ENCODE measurements at regions not wholly inside any gene's neighbourhood (a gene's known extent, or its start where the extent isn't known, plus 50 kb on each side); places are given as distances from the start of the nearest gene placed in this dataset.

DNA sequence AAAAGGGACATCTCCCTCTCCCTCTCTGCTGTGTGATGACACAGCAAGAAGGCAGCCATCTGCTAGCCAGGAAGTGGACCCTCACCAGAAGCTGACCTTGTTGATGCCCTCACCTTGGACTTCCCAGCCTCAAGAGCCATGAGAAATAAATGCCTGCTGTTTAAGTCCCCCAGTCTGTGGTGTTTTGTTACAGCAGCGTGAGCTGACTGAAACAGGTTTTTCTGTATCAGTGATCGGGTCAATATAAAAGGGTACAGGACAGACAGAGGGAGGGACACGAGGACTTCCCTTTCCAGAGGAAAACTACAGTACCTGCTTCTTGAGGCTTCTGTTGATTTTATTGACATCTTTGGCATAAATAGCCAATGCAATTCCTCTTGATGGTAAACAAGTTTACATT lies 510.3 kb upstream of the CHAC2 start:
- ChIA-PET POLR2A (no interaction called here), CTCF (interaction anchor here (0.7 kb wide), 1 partner anchor 260 kb away, joined by 3 read pairs; no protein-coding TSS in a partner anchor)
- Mint-ChIP-seq H3K27ac (ENCODE audit: low read depth, unreplicated experiment) (no peak overlapping the region), H3K4me1 (ENCODE audit: insufficient read depth, unreplicated experiment) (no peaks in the 10 kb centered on the region), H3K4me3 (ENCODE audit: unreplicated experiment) (no peak overlapping the region), H3K36me3 (ENCODE audit: insufficient read depth, unreplicated experiment) (no peaks in the 10 kb centered on the region), H3K27me3 (ENCODE audit: insufficient read depth, unreplicated experiment) (no peaks in the 10 kb centered on the region), H3K9me3 (ENCODE audit: unreplicated experiment) (no peaks in the 10 kb centered on the region)
- TF ChIP-seq, protein P1, sequence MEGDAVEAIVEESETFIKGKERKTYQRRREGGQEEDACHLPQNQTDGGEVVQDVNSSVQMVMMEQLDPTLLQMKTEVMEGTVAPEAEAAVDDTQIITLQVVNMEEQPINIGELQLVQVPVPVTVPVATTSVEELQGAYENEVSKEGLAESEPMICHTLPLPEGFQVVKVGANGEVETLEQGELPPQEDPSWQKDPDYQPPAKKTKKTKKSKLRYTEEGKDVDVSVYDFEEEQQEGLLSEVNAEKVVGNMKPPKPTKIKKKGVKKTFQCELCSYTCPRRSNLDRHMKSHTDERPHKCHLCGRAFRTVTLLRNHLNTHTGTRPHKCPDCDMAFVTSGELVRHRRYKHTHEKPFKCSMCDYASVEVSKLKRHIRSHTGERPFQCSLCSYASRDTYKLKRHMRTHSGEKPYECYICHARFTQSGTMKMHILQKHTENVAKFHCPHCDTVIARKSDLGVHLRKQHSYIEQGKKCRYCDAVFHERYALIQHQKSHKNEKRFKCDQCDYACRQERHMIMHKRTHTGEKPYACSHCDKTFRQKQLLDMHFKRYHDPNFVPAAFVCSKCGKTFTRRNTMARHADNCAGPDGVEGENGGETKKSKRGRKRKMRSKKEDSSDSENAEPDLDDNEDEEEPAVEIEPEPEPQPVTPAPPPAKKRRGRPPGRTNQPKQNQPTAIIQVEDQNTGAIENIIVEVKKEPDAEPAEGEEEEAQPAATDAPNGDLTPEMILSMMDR (IDR thresholded peaks at IDR 0.05; ENCODE audit: unreplicated experiment), result no peak
- DNase-seq (ENCODE audit: unreplicated experiment), result no peak
- intact Hi-C loops (cut with micrococcal nuclease), result no loop called here
- BruUV-seq (replicated peaks), result no TSS peak

DNA sequence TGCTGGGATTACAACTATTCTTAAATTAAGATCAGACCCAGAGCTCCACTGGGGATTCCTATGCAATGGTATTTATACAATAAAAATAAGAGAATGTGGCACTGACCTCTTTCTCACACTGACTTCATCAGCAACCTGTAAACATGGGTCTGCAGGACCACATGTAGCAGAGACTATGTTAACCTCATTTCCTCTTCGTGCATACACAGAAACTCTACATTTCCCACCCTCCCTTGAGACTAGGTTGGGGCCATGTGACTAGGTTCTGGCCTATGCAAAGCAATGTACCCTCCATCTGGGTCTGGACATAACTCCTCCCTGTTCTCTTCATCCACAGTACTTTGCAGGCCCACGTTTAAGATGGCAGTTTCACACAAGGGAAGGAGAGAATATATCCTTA lies 514.4 kb upstream of the CHAC2 start:
- intact Hi-C loops (cut with micrococcal nuclease), result no loop called here
- no peaks in the 10 kb centered on the region for H3K36me3 Mint-ChIP-seq (ENCODE audit: insufficient read depth, unreplicated experiment)
- TF ChIP-seq, protein P1 (IDR thresholded peaks at IDR 0.05; ENCODE audit: unreplicated experiment), result no peak
- no peak overlapping the region for H3K27ac Mint-ChIP-seq (ENCODE audit: low read depth, unreplicated experiment)
- no peaks in the 10 kb centered on the region for H3K4me1 Mint-ChIP-seq (ENCODE audit: insufficient read depth, unreplicated experiment)
- no TSS peak for BruUV-seq (replicated peaks)
- H3K4me3 Mint-ChIP-seq (ENCODE audit: unreplicated experiment), result no peak overlapping the region
- ChIA-PET POLR2A (interaction anchor here (0.5 to 1.2 kb wide), 2 partner anchors 12 to 908 kb away, joined by 3 to 5 read pairs; no protein-coding TSS in a partner anchor), CTCF (interaction anchor here (0.7 to 0.9 kb wide), 3 partner anchors 51 to 237 kb away, joined by 3 read pairs; no protein-coding TSS in a partner anchor)
- no peak for DNase-seq (ENCODE audit: unreplicated experiment)
- no peaks in the 10 kb centered on the region for H3K9me3 Mint-ChIP-seq (ENCODE audit: unreplicated experiment)
- no peaks in the 10 kb centered on the region for H3K27me3 Mint-ChIP-seq (ENCODE audit: insufficient read depth, unreplicated experiment)

DNA sequence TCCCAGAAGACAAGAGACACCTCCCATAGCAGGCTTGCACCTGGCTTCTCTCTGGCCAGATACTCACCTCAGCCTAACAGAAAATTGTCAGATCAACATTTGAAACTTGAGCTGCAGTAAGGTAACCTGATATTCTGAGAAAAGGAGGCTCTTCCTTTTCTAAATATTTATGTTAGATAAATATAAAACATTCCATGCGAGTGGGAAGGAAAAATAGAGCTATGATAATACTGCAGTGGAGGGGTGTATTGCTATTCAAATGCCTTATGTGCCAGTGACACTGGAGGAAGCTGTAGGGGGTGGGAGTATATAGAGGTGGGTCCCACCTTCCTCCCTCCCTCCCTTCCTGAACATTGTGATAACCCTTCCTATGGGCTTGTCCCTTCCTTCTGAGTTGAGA lies 515.5 kb upstream of the CHAC2 start:
- H3K27me3 Mint-ChIP-seq (ENCODE audit: insufficient read depth, unreplicated experiment), result no peaks in the 10 kb centered on the region
- H3K36me3 Mint-ChIP-seq (ENCODE audit: insufficient read depth, unreplicated experiment), result no peaks in the 10 kb centered on the region
- no peak overlapping the region for H3K4me3 Mint-ChIP-seq (ENCODE audit: unreplicated experiment)
- no TSS peak for BruUV-seq (replicated peaks)
- TF ChIP-seq, protein P1 (IDR thresholded peaks at IDR 0.05; ENCODE audit: unreplicated experiment), result no peak
- H3K4me1 Mint-ChIP-seq (ENCODE audit: insufficient read depth, unreplicated experiment), result no peaks in the 10 kb centered on the region
- ChIA-PET CTCF (interaction anchor here (0.7 kb wide), 1 partner anchor 27 kb away, joined by 3 read pairs; no protein-coding TSS in a partner anchor), POLR2A (no interaction called here)
- intact Hi-C loops (cut with micrococcal nuclease), result no loop called here
- no peaks in the 10 kb centered on the region for H3K9me3 Mint-ChIP-seq (ENCODE audit: unreplicated experiment)
- H3K27ac Mint-ChIP-seq (ENCODE audit: low read depth, unreplicated experiment), result no peak overlapping the region
- no peak for DNase-seq (ENCODE audit: unreplicated experiment)

DNA sequence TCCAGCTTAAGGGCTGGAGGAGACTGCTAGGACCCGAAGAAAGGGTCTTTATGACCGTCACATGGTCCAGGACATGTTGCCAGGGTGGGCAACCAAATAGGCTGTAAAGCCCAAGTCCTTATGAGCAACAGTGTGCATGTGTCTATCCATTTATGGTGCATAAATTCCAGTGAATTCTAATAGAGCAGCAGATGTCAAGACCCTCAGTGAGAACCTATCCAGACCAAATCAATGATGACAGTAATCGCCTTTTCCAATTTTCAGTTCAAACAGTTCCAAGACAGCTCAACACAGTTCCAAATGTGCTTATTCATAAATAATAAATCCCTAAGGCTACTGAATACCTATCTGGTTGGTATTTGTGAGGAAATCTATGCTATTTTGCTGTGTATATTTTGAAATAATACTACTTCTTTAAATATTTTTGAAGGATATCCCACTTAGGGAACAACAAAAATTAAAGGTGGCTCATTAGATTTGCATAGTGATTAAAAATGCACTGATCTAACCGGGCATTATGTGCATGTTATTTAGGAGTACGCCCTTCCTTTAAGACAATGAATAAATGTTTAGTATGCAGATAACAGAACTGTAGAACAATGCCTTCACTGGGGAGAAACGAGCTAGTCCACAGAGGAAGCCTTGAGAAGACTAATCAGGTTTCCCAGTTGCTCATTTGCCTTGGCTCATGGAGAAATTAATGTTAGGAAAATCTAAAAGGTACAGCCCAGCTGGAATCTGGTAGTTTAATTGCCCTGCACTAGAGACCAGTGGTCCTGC lies 519.5 kb upstream of the CHAC2 start:
- no peak overlapping the region for H3K27ac Mint-ChIP-seq (ENCODE audit: low read depth, unreplicated experiment)
- BruUV-seq (replicated peaks), result no TSS peak
- CTCF ChIA-PET, result interaction anchor here (0.6 kb wide), 1 partner anchor 15 kb away, joined by 3 read pairs; no protein-coding TSS in a partner anchor
- no peak overlapping the region for H3K4me3 Mint-ChIP-seq (ENCODE audit: unreplicated experiment)
- H3K36me3 Mint-ChIP-seq (ENCODE audit: insufficient read depth, unreplicated experiment), result no peaks in the 10 kb centered on the region
- TF ChIP-seq, protein P1 (IDR thresholded peaks at IDR 0.05; ENCODE audit: unreplicated experiment), result no peak
- no peak for DNase-seq (ENCODE audit: unreplicated experiment)
- intact Hi-C loops (cut with micrococcal nuclease), result no loop called here
- no peaks in the 10 kb centered on the region for H3K27me3 Mint-ChIP-seq (ENCODE audit: insufficient read depth, unreplicated experiment)
- POLR2A ChIA-PET, result no interaction called here
- no peaks in the 10 kb centered on the region for H3K9me3 Mint-ChIP-seq (ENCODE audit: unreplicated experiment)
- H3K4me1 Mint-ChIP-seq (ENCODE audit: insufficient read depth, unreplicated experiment), result no peaks in the 10 kb centered on the region
